HG02884 (cell line): ENCODE measurements at regions not wholly inside any gene's neighbourhood (a gene's known extent, or its start where the extent isn't known, plus 50 kb on each side); places are given as distances from the start of the nearest gene placed in this dataset.
A peak's percentile ranks its signal among the peaks of the same experiment; 100 is the strongest.

Experiments used
- ATAC-seq: cut with Tn5 transposase; IDR thresholded peaks from one replicate; pipeline ENCODE4 v1.9.1; 2021; ENCODE audit warnings: mild to moderate bottlenecking, moderate library complexity; ENCODE audit not compliant: unreplicated experiment

DNA sequence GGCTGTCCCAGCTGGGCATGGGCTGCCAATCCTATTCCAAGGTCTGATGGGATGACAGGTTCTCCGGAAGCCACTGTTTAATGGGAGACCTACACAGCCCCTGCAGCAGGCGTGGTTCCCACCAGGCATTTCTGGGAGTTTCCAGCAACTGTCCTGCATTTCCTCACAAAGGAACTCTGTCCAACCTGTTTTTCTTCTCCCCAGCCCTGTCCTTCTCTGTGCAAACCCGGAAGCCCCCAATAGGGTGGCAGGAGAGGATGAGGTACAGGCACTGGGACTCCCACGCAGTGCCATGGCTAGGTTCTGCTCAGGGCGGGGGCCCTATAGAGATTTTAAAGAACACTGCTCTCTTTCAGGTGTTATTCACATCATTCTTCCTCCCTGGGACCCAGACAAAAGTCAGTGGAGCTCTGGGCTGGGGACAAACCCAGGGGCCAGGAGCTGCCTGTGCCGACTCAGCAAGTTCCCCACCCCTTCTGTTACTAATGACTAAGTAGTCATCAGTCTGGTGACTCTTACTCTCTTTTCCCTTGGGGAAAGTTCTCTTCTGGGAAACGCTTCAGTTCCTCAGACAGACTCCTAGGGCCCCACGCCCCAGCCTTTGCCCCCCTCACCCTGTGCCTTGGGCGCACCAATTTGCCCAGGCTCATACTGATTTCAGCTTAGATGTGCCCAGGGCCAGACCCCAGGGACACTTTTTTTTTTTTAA, 97.7 kb downstream of the CD47 start:
- ATAC-seq: no peak

DNA sequence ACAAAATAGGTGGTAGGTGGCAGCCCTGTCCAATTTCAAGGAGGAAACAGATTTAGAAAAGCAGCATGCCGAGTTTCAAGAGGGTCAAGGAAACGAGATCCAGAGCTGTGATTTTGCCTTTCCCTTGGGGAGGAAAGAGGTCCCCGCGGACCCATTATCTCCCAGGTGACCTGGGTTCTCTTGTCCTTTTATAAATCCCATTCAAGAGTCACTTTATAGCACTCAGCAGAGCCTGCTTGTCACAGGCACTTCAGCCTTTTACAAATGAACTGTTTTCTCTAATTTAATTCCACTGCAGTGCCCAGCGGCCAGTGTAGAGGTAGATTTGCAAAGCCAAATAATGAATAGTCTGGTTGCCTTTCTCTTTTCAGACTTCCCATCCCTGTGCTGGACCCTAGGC, 99.9 kb downstream of the CD47 start:
- no peak for ATAC-seq

DNA sequence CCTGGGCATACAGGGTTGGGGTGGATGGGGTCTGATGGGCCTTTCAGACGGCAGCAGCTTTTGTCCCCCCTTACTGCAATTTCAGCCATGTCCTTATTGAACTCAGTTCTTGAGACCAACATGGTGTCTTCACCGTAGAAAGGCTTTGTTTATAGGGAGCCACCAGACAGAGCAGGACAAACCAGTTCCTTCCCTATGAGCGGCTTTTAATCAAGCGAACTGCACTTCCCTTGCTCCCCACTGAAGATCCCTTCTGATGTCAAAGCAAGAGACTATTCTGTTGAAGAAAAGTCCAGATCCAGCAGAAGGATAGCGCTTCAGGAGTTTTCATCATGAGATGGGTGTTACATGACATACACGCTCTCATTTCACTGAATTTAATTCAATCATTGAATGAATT, 100.4 kb downstream of the CD47 start:
- ATAC-seq: no peak

DNA sequence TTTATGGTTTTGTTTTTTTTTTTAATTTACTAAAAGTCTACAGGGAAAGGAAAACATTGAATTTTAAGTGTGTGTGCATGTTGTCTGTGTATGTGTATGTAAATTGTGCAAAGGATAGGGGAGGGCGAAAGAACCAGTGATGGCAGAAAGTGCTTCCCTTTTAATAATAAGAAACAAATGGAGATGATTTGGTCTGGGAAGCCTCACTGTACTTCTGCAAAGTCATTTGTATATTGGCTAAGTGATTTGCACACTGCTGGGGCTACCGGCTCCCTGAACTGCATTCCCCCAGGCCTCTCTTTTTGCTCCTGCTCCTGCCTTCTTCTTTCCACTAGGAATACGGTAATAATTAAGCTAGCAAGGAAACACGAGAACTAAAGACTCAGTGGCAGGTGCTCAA, 101.2 kb downstream of the CD47 start:
- no peak for ATAC-seq

DNA sequence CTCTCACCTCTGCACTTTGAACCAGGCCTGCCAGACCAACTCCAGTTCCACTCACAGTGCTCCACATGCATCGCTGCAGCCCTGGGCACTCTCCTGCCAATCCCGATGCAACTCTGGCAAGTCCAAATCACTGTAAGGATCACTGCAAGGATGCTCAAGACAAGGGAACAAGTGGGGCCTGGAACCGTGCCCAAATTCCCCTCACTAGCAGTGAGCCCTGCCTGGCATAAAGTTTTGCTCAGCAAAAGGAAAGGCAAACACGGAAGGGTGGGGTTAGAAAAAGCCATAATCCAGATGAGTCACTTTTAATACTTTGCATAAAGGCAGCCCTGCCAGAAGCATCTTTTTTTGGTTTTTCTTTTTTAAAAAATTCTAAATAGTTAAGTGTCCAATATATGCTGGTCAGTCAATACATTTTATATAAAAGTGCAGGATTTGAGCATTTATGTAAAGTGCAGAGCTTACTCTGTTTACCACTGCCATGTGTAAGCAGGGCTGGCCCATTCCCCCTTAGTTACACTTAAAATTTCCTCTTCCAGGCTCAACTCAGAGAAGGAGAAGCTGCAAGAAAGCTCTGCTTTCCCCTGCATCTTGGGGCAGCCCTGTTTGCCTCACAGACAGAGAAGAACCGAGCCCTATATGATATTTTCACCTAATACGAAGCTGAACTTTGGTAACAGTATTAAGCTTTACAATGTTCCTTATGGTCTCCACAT, 102.2 kb downstream of the CD47 start:
- no peak for ATAC-seq

DNA sequence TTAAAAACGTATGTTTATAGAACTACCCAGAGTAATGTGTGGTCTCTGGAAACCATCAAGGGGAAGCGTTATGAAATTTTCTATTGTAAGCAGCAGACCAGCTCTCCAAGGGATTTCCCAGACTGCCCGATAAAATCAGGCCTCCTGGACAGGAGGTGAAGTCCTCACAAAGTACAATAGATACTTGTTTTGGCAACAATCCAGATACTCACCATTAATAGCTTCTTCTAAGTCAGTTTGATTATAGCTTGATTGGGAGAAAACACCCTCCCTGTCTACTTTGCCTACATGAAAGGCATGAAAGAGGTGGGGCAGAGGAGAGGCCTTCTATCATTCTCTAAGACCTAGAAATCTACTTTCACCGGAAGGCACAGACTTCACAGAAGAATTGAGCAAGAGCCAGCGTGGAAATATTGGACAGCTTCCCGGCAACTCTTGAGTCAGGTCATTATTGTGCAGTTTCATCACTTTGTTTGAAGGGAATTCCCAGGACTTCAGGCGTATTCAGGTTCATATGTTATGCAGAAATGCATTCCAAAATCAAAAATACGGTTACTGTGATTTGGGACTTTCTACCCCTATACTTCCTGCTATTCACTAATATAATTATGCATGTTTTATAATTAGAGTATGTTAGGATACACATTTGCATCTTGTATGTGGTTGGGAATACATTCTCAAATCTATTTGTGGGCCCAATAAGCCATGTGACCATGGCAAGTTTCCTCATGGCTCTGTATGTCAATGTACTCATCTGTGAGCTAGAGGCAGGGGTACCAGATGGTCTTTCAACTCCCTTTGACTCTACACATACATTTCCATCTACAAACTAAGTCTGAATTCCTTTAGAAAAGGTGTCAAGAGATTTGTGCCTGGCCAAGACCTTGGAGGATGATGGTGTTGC, 103.5 kb downstream of the CD47 start:
- ATAC-seq: no peak

DNA sequence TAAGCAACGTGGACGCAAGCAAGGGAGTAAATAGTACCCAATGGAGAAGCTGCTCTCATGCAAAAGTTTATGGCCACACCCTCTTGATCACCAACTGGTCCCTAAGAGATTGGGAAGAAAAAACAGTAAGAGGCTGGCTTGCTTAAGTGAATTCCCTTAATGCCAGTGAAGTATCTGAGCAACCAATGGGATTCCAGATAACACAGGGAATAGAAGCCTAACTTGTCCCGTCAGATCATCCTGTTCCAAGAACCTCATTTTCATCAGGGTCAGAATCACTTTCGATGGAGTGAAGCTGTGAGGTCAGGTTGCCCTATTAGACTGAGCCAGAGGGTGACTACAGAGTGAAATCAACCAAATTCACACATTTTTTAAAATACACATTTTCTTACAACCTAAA, 104.3 kb downstream of the CD47 start:
- ATAC-seq: no peak

DNA sequence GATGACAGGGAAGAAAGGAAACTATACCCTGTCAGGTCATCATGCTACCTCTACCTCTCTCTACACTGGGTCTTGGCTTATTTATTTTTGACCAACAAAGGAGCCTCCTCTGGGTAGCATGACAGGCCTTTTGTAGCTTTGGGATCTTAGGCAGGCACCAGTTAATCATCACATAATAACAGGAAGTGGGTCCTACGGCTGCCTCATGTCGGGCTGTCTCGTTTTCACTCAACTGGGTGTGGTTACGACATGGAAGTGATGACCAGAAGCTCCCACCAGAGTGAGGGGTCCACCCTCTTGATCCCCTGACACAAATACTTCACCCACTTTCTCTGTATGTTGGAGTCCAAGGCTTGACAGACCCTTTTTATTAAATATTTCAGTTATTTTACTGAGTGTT, 105.3 kb downstream of the CD47 start:
- peak; percentile 96 for ATAC-seq

DNA sequence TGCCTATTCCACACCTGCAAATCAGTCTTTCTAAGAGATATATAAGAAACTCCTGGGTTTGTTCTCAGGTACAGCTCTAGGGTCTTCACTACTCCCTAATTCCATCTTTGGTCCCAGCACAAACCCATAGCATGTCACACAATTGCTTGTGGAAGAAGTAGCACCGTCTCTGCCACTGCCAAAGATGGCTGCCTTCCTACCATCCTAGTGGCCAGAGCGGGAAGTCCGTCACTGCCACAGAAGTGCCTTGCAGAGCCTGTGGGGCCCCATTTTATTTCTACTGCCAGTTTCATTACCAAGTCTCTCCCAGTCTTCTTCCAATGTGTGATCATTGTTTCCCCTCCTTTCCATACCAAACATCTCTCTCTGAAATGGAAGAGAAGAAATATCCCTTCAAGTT, 107.6 kb downstream of the CD47 start:
- no peak for ATAC-seq

DNA sequence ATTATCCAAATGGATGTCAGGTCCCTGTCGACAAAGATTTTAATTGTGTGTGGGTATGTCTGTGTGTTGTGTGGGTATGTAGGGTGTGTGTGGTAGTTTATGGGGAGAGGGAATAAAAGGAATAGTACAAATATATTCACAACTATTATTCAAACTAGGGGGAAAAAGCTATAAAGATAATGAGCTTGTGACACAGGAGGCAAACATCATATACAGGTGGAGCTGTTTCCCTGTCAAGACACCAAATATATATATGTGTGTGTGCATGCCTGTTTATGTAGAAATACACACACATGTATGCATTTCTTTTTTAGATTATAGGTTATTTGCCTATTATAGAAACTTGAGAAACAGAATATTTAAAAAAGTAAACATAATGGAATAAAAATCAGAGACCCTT, 108.7 kb downstream of the CD47 start:
- ATAC-seq: no peak

DNA sequence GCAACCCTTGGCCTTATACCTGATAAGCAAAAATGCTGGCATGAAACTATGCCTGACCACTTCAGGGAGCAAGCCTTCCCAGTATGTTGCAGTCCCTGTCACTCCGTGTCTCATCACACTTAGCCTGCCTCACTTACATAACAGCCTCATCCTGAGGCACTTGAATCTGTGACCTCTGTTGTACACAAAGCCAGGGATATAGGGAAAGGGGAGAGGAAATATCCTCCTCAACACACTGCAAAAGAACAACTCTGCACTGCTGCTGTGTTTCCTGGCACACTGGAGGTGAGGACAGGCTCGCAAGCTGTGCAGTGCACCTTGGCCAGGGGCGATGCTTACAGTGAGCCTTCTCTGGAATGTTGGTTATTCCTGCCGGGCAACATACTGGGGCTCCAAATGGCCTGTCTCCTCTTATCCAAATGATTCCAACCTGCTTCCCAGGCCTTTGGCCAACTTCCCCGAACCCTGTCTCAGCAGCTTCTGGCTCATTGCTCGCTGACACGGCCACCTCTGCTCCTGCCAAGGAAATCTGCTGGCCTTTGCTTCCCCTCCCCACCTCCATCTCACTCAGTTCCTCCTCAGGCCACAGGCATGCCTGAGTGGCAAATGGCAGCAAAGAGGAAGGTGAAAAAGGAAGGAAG, 109.2 kb downstream of the CD47 start:
- ATAC-seq: no peak

DNA sequence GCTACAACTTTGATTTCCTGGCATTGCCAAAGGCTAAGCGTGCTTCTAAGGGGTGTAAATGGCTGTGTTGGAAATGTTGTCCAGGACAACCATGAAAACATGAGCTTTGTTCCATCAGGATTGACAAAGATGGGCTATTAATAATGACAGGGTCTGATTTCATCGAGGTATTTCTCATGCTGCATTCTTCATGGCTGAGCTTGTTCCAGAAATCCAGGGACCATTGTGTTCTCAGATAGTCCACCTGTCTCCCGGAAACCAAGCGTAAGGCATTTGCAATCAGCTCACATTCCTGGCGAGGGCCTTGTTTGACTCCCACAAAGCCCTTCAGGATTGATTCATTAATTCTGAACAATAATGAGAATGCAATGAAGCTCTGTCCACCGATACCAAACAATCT, 111.3 kb downstream of the CD47 start:
- ATAC-seq: no peak

DNA sequence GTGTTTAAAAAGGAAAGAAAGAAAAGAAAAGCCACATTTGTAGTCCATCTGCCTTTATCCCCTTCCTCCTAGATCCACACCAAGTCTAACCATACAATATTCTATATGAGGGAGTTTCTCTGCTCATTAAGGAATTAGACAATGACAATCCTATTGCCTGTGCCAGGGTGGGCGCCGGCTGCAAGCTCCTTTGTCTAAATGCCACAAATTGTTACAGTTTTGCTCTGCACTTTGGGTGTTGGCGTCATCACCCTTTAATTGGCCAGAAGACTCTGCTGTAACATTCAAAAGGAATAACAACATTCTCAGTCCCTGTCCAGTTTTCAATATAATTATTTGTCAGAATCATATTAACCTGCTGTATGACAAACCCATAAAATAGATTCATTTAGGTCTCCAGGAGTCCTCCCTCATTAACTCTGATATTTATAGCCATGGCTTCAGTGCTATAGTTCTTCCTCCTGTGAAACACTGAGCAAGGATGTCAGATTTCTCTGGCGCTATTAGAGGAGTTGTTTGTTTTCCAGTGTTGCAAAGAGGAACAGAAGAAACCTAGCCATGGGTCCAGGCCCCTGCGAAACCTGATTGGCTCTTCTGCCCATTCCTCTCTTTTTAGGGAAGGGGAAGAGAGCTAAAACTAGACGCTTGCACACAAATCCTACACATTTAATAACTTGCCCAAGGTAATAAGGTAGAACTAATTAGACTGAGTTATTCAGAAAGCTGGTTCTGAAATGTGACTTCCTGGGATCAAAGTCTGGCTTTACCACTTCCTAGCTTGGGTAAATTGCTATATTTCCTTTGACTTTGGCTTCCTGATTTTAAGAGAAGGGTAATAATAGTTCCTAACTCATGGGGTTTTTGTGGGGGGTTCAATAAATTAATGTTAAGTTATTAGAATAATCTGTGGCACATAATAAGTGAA, 112.4 kb downstream of the CD47 start:
- ATAC-seq: no peak

DNA sequence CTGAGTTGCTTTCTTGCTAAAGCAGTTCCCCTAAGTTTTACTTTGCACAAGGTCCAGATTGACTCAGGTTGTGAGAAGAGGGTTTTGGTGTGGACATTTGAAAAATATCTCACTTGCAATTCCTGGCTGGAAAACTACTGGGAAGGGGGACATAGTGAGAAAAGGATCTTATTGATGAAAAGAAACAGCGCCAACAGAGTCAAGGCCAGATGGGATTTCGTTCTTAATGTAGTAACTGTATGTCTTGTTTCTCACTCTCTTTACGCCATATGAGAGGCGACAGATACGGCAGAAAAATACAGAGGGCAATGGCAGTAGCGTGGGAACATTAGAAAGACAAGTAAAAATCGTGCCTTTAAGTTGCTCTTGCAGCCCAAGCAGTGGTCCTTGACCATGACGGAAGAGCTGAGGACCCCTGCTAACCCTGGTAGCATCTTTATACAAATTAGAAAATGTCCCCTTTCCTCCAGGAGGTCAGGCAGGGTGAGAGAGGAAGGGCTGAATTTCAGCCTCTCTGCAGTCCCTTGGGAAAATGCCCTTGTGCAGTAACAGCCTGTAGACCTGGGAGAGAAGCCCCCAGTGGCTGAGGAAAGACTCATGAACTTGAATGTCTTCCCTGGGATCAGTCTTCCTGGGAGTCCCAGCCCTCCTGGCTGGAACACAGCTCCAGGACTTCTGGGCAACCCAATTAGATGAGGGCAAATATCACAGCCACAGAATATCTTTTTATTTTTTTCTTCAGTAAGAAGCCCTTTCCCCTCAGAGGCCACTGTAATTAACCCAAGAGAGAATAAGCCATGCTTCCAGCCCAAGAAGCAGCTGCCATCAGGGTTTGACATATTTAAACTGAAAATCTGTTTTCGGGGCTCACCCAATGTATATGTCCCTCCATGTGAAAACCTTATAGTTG, 113.4 kb downstream of the CD47 start:
- ATAC-seq: no peak

DNA sequence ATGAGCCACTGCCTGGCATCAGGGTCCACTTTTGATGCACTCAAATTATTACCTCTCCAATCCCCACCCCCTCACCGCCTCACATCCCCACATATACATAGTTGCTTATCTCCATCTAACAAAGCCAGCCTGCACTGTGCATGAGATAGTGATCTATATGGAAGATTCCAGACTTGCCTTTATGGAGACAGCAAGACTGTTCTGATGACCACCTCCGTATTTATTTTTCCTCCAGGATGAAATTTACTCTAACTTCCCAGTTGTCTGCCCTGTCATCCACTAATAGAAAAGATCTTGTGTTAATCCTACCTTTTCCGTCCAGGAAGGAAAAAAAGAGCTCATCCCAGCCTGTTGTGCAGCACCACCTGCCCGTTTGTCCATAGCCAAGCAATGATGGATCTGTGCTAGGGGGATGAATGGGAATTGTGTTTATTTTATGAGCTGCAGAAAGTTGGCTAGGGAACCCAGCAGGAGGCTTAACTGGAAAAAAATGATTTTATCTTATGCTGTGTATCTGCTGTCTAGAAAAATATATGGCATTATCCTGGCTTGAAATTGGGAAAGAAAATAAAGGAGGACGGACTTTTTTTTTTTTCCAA, 114.5 kb downstream of the CD47 start:
- no peak for ATAC-seq

DNA sequence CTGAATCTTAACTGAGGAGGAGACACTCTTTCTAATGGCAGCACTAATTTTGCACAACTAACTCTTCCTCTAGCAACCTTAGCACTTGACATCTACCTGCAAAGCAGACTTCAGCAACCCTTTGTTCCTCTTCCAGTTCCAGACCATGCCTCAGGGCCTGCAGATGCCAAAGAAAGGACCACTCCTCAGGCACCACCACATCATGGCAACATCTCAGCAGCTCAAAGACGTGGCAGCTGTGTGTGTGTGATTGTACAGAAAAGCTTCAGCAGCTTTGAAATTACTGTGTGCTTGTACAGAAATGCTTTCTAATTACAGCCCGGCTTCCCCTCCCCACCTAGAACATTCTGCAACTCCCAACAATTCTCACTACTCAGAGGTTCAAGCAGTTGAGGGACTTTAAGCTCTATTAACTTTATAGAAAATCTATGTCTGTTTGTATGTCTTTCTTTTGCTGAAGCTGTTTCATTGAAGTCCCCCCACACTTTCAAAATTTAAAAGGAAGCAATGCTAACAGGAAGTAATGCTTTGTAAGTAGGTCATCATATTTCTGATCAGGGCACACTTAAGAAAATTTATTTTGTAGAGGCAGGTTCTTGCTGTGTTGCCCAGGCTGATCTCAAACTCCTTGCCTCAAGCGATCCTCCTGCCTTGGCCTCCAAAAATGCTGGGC, 115.2 kb downstream of the CD47 start:
- no peak for ATAC-seq

DNA sequence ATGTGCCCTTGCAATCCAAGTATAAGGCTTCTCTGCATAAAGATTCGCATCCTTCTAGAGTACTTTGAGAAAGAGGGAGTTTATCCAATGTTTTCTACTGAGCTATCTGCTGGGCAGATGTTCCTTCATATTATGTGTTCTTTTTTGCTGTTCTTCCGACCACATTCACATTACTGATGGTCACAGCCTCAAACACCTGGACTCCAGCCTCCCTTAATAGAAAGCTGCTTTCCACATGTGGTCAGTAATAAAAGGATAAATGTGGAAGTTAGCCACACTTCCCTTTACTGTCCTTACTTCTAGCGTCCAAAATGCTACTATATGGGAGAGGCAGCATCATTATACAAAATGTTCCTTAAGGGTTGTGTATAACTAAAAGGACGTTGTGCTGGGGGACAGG, 116.9 kb downstream of the CD47 start:
- no peak for ATAC-seq

DNA sequence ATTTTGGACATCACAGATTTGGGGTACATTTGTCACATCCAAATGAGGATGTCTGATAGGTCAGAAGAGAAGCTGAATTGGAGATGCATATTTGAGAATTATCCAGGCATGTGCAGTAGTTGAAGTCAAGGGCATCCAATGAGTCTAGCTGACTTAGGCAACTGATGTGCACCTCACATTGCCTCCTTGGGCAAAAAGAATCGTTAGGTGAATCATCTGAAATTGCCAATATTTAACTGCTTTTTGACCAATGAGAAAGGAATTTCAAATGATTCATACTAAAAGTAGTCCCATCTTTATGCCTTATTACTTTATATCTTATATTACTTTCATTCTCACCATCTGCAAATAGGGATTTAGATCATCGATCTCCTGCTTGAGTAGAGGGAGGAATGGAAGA, 117.7 kb downstream of the CD47 start:
- no peak for ATAC-seq
